ENCODE measurements at regions not wholly inside any gene's neighbourhood (a gene's known extent, or its start where the extent isn't known, plus 50 kb on each side); places are given as distances from the start of the nearest gene placed in this dataset.

DNA sequence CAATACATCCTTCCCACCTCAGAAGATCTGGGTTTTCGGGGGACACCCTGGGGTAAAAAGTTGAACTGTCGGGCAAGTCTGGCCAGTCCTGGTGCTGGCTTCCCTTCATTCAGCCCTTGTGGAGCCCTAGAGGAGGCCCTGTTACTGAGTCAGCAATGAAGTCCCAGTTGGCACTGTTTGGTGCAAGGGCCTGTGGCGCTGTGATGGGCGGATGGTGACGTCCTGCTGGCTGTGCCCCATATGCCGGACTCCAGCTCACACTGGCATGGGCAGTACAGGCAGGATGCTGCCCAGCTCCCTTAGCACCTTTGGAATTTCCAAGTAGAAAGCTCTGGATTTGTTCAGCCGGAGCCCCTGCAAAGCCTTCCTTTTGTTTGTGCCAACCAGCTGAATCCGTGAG, 186.2 kb upstream of the PMEPA1 start:
- DNase-seq (ENCODE audit: low spot score) = no peak

DNA sequence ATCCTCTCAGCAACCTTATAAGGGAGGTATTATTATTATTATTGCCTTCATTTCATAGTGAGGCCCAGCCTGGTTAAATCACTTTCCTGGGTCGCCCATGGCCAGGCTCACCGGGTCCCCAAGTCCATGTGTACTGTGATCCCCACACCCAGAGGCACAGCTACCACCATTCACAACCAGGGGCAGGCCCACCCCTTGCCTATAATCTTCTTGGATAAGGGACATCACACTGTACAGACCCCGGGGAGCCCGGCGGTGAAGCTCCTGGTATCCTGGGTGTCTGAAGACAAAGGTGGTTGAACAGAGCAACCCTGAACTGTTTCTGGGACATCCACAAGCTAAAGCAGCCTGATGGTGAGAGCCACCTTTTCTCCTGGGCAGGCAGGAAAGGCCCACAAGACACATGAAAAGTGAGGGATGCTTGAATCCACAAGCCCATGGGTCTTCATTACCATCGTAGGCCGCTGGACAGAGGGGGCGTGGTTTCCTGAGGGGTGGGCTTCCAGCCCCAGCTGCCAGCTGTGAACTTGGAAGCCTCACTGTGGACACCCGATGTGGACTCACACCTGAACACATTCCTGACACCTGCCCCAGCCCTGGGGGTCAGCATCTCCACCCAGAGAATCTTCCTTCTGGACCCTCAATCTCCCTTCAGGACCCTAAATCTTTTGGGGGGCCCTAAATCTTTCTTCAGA, 185.5 kb upstream of the PMEPA1 start:
- DNase-seq (ENCODE audit: low spot score) = no peak

DNA sequence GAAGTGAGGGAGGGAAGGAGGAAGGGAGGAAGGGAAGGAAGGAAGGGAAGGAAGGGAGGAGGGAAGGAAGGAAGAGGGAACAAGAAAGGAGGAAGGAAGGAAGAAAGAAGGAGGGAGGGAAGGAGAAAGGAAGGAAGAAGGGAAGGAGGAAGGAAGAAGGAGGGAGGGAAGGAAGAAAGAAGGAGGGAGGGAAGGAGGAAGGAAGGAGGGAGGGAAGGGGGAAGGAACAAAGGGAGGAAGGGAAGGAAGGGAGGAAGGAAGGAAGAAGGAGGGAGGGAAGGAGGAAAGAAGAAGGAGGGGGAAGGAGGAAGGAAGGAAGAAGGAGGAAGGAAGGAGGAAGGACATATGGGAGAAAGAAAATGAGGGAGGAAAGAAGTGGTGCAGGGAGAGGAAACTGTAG, 184.7 kb upstream of the PMEPA1 start:
- DNase-seq (ENCODE audit: low spot score) = no peak

DNA sequence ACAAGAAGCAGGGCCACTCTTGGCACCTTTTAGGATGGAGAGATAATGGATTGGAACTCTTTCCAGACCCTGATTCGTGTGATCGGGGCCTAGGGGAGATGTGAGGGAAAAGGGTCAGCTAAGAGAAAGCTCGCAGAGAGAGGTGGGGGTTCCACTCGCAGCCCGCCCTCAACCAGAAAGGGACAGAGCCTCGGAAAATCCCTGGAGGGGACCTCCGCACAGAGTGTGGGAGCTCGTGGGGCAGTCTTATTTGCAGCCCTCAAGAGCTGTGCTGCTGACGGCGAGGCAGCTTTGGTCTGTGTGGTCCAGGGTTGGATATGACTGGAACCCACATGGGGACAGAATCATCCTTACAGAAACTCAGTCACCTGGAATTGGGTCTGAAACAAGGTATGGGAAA, 184.3 kb upstream of the PMEPA1 start:
- DNase-seq (ENCODE audit: low spot score) = no peak

DNA sequence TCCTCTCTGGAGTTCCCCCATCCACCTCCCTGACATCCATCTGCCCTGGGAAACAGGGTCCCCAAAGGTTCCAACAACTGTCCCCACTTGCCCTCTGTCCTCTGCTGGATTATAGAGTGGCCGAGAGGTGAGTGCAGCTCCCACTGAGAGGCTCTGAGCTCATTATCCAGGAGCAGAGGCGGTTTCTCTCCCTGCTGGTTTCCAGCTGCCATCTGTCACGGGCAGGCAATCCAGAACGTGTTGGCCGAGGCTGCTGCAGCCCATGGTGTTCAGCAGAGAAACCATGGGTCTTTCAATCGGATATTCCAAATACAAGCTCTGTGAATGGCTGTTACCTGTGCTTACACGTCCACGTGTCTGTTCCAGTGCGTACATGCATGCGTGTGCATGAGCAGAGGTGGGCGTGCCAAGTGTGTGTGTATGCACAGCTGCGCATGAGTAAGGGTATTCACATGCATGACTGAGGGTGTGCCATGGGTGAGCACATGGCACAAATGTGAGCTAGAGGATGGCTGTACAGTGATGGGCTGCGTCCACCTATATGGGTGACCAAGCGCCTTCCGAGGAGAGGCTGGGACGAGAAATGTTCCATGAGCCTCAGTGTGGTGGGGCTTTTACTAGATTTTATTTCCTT, 183.7 kb upstream of the PMEPA1 start:
- no peak for DNase-seq (ENCODE audit: low spot score)

DNA sequence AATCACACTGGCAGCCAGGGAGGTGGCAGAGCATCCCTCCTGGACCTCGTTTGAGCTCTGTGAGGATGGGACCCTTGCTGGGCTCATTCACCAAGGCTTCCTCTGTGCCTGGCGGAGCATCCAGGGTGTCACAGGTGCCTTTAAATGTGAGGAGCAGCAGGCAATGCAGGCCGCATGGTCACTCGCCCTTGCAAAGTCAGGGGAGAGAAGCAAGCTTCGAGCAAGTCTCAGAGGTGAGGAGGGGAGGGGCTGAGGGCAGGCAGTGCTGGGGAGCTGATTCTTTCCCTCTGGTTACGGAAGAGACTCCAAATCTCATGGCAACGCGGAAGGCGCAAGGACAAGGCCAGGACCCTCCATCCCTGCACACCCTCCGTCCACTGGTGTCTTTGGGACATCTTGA, 182.7 kb upstream of the PMEPA1 start:
- no peak for DNase-seq (ENCODE audit: low spot score)

DNA sequence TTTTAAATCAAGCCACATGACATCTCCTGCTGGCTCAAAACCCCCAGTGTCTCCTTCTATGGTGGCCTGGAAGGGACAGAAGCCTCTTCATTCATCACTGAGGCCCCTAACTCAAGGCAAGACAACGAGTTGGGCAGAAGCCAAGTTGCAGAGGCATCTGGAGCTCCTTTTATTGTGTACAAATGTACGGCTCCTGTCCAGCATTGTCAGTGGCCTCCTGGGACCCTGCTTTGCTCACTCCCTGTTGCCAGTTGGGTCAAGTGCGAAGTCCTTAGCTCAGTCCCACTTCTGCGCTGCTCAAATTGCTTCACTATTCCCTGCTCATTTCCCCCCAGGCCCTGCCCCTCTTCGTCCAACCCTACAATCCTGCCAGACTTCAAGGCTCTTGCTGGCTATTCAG, 181.2 kb upstream of the PMEPA1 start:
- no peak for DNase-seq (ENCODE audit: low spot score)

DNA sequence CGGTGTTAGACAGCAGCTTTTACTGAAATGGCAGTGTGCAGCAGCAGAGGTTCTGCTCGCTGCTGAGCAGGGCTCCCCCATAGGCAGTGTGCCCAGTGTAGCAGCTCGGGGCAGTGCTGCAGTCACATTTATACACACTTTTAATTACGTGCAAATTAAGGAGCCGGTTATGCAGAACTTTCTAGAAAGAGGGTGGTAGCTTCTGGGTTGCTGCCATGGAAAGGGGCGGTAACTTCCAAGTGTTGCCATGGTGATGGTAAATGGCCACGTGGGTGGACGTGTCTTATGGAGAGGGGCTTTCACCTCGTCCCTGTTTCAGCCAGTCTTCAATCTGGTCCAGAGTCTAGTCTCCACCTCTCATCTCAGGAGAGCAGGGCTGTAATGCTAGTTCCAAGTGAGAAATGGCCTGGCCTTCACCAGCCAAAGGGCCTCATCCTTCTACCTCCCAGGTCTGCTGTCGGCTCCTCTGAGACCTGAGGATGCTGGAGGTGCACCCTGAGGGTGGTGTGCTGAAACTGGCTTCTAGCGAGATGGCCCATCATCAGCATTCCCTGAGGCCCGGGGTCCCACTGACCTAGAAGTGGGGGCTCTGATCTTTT, 180.5 kb upstream of the PMEPA1 start:
- DNase-seq (ENCODE audit: low spot score) = no peak

DNA sequence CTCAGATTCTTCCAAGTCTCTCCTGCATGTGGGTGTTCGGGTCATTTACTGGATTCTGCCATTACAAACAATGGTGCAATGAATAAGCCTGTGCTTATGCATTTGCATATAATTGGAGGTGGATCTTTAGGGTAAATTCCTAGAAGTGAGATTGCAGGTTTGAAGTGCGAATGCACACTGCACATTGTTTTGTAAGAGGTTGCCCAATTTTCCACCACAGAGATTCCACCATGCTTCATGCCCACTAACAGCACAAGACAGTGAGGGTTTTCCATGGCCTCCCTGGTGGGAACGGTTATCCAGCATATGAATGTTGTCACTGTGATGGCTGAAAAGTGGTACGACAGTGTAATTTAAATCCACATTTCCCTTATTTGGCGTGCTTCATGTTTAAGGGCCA, 178.8 kb upstream of the PMEPA1 start:
- DNase-seq (ENCODE audit: low spot score) = no peak

DNA sequence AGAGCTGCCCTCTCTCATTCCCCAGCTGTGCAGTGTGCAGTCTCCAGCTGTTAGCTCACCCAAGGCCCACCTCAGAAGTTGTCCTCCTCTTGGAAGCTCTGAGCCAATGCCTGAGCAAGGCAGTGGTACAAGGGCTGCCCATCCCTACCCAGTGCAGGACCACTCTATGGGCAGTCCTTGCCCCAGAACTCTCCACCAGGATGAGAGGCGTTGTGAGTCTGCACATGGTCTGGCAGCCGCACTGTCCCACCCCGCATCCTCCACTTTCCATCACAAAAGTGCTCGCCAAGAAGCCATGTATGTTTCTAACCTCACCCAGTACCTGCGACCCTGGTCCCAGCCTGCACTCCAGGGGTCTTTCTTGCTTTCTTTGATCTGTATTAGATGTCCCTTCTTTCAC, 175.1 kb upstream of the PMEPA1 start:
- no peak for DNase-seq (ENCODE audit: low spot score)

DNA sequence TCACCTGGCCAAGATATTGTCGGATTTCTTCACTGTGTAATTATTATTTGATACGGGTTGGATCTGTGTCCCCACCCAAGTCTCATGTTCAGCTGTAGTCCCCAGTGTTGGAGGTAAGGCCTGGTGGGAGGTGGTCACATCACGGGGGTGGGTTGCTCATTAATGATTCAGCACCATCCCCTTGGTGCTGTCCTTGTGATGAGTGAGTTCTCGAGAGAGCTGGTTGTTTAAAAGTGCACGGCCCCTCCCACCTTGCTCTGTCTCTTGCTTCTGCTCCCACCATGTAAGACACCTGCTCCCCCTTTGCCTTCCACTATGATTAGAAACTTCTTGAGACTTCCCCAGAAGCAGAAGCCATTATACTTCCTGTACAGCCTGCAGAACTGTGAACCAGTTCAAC, 173.9 kb upstream of the PMEPA1 start:
- no peak for DNase-seq (ENCODE audit: low spot score)

DNA sequence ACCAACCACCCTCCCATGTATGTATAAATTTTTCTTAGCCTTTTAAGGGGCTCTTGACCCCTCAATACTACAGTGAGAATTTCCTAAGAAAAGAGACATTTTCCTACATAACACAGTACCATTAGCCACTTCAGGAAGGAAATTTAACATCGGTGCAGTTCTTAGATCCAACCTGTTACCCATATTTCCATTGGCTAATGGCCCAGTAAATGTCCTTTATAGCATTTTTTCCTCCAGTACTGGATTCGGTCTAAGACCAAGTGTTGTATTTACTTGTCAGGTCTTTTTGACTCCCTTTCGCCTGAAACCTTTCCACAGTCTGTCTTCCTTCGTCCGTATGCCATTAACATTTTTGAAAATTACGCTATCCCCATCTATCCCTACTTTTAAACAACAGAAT, 173.4 kb upstream of the PMEPA1 start:
- no peak for DNase-seq (ENCODE audit: low spot score)

DNA sequence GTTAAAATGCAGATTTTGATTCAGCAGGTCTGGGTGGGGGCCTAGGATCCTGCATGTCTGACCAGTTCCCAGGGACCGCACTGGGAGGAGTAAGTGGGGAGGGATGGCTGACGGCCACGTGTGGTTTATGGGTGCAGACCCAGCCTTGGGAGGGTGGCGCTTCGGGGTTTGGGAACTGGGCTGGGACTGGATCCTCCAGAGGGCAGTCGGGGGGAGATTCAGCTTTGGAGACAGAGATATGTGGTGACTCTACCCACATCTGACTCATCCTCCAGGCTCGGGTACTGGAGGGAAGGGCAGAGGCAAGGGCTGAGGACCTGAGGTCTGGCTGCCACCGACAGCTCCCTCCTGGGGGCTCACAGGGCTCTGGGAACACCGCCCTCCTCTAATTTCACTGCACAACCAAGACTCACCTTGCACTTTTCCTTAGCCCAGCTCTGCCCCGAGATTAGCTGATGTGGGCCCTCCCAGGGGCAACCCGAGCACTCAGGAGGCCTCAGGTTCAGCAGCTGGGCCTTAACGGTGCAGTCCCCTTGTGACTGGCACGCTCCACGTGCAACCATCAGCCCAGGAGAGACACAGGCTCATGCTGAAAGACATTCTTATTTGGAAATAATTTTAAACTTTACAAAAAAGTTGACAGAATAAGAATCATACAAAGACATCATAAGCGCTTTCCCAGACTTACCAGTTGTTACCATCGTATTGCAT, 172.8 kb upstream of the PMEPA1 start:
- no peak for DNase-seq (ENCODE audit: low spot score)

DNA sequence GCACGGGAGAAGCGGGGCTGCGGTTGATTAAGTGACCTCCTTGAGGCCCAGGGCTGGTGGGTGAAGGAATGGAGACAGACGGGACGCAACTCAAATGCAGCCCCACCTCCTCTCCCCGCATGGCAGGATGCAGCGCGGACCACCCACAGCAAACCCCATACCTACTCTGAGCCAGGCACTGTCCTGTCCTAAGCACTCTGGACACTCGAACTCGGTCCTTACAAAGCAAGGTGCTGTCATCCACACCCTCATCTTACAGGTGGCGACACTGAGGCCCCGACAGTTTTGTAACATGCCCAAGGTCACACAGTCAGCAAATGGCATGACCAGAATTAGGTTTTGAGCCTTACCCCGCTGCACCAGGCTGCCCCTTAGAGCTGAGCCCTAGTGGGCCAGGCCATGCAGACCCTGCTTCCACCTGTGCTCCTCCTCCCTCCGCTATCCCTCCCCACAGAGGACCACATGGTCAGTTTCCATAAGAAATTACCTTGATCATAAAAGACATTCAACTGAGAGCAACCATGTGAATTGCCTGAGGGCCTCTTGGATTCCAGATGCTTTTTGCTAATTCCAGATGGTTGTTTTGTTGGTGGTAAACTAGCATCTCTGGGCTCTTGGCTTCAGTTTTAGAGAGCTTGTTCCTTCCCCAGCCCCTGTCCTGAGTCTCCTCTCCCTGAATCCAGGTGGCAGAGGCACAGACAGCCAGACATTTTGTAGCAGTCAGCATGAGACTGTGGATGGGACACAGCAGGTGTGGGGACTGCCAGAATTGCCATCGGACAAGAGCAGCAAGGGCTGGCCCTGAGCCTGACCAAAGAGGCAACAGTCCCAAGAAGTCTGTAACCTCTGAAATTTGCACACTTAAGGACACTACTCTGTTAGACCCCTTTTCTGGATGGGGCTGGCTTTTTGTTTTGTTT, 171.9 kb upstream of the PMEPA1 start:
- no peak for DNase-seq (ENCODE audit: low spot score)

DNA sequence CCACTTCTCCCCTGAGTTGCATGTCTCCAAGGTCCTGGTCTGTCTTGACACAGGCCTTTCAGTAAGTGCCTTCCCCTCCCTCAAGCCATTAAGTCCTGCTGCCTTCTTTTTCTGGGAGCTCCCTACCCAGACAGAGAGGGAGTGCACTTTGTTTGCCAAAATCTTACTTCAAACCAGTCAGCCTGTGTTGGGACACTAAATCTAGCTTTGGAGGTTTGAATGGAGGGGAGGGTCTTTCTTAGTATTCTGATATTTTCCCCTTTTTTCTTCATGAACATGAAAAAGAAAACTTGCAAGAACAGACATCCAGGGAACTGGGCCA, 170.7 kb upstream of the PMEPA1 start:
- DNase-seq (ENCODE audit: low spot score) = no peak

DNA sequence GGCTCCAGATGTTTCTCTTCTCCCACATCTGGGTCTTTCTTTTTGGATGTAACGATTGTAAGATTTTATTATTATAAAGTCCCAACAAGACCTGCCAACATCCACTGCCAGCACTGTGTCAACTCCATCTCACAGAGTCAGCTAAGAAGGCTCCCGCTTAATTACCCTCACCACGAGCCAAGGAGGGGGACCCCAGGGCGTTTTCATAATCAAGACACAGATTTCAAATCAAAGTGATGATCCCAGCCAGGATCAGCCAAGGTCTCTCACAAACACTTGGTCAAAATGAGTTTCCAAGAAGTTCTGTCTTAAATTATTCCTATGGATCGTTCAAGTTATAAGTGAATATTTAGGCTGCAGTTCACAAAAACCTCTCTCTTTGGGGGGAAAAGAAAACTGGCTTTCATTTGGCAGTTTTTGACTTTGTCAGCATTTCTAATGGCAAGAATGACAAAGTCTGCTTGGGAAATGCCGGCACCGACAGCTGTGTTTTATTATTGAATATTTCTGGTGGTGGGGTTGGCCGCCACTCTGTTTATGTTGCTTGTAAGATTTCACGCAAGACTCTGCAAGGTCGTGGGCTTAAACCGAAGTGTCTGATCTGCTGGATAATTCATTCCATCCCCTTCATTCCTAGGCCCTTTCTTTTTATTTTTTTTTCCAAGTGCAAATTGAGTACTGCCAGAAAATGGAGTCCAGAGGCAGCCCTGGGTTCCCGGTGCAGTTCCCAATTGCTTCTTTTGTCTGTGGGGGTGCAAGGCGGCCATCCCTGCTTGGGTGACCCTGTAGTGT, 170.2 kb upstream of the PMEPA1 start:
- DNase-seq (ENCODE audit: low spot score) = no peak

DNA sequence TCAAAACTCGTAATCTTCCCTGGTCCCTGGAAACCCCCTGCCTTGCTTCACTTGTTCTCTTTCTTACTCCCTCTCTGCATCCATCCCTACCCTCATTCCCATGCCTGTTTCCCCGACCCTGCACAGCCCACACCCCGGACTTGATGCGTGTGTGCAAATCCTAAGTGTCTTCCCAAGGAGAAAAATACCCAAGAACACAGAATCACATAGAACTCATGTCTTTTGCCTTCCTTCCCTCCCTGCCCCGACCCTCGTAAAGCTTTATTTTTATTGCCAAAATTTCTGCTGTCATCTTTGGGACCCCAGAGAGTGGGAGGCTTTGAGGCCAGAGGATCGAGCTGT, 169.6 kb upstream of the PMEPA1 start:
- no peak for DNase-seq (ENCODE audit: low spot score)

DNA sequence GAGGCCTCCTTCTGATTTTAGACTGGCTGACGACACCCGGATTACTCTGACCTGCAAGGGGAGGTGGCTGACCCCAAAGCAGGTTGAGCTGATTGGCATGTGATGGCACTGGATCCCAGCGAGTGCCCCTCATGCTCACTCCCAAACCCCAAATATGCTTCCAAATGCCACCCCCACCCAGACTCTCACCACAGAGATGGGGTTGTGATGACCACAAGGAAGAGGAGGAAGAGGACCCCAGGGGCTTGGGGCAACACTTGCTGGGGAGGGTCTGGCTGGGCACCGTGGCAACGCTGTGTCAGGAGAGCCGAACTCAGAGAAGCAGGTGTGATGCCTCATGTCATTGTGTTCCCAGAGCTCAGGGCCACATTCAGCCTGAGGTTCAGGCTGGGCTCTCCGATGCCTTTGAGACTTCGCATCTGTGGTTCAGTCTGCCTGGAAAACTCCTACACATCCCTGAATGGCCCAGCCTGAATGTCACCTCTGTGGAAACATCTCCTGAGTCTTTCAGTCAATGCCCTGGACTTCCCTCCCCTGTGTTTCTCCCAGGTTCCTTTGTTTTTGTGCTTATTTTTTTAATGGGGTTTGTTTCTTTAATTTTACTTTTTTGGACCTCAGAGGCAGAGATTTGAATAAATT, 169.1 kb upstream of the PMEPA1 start:
- DNase-seq (ENCODE audit: low spot score) = no peak

DNA sequence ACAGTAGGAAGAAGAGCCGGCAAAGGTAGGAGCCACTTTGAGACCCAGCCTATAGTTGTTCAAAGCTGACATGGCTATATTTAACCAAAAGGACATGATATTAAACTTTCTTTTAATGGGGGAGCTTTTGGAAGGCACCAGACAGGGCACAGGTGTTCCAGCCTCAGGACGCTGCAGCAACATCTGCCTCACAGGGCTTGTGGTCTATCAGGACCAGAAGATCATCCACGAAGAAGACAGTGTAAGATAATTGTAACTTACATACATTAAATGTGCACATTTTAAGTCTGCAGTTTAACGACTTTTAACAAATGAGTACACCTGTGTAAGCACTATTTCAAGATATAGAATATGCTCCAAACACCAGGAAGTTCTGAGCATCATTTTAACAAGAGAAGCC, 168.2 kb upstream of the PMEPA1 start:
- DNase-seq (ENCODE audit: low spot score) = no peak

DNA sequence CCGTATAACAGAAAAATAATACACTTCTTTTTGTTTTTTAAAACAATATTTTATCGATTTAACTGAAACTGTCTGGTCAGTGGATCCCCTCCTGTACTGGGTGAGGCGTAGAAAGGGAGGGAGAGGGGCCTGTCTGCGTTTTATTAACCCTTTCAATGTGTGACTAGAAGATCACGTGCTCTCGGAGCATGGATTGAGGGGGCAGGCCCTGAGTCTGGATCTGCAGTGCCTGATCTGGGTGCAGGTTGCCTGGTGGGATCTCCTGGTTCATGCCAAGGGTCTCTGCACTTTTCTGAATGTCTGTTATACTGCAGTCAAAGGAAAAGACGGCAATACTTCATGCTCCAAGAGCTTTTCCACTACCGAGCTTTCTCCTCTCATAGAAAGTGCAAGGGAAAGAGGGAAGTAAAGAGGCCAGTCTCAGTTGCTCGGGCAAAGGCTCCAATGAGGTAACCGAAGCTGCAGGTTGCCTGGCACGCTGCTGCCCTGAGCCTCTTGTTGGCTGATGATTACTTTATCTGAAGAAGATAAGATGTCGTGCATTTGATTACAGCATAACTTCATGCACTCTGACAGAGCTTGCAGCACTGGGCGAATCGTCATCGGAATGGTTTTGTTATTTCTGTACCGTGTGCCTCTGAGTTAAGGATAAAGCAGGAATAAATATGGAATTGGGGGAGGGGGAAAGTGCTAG, 167.5 kb upstream of the PMEPA1 start:
- DNase-seq (ENCODE audit: low spot score) = no peak
